C4-2B (cell line): ENCODE measurements at regions not wholly inside any gene's neighbourhood (a gene's known extent, or its start where the extent isn't known, plus 50 kb on each side); places are given as distances from the start of the nearest gene placed in this dataset.

Experiments used
- CTCF ChIP-seq: fragments of 450-650 bp; conservative IDR thresholded peaks from 2 replicates; pipeline ENCODE4 v1.5.1; 2017; ENCODE audit warnings: mild to moderate bottlenecking
- ZFX ChIP-seq: fragments of 450-650 bp; IDR thresholded peaks from 2 replicates; pipeline ENCODE4 v1.6.1; 2017

- TF ChIP-seq CTCF: no peak
- TF ChIP-seq ZFX: no peak
Measured at GRCh38 chr16:27611340-27611739, 61.4 kb downstream of the KATNIP start.
